Hepatocyte (in vitro differentiated cells): ENCODE measurements at regions not wholly inside any gene's neighbourhood (a gene's known extent, or its start where the extent isn't known, plus 50 kb on each side); places are given as distances from the start of the nearest gene placed in this dataset.

Experiments
- DNase-seq: peaks from one replicate; pipeline ENCODE4 v3.0.0-alpha.2; 2016; ENCODE audit warnings: low spot score
- H2AFZ ChIP-seq: fragments of 200-600 bp; sonication (generic); 2 replicates; pipeline ENCODE4 v1.6.0; 2016; ENCODE audit warnings: antibody characterized with exemption, mild to moderate bottlenecking
- H3K27ac ChIP-seq: fragments of 200-600 bp; sonication (generic); 2 replicates; pipeline ENCODE4 v1.5.1; 2016; ENCODE audit warnings: mild to moderate bottlenecking
- H3K27me3 ChIP-seq: fragments of 200-600 bp; sonication (generic); 2 replicates; pipeline ENCODE4 v1.6.1; 2016
- H3K36me3 ChIP-seq: fragments of 200-600 bp; sonication (generic); replicated peaks from 2 replicates; pipeline ENCODE4 v1.5.1; 2016; ENCODE audit warnings: low read depth; ENCODE audit not compliant: insufficient read depth
- H3K4me1 ChIP-seq: fragments of 200-600 bp; sonication (generic); 2 replicates; pipeline ENCODE4 v1.5.1; 2016; ENCODE audit warnings: mild to moderate bottlenecking, moderate library complexity; ENCODE audit not compliant: insufficient read depth
- H3K4me2 ChIP-seq: fragments of 200-600 bp; sonication (generic); 2 replicates; pipeline ENCODE4 v1.6.0; 2016
- H3K4me3 ChIP-seq: fragments of 200-600 bp; sonication (generic); 2 replicates; pipeline ENCODE4 v1.5.1; 2016; ENCODE audit warnings: mild to moderate bottlenecking
- H3K79me2 ChIP-seq: fragments of 200-600 bp; sonication (generic); 2 replicates; pipeline ENCODE4 v1.6.0; 2017; ENCODE audit warnings: mild to moderate bottlenecking
- H3K9me2 ChIP-seq: fragments of 200-600 bp; sonication (generic); replicated peaks from 2 replicates; pipeline ENCODE4 v1.6.0; 2017; ENCODE audit warnings: mild to moderate bottlenecking; ENCODE audit not compliant: insufficient read depth
- H3K9me3 ChIP-seq: fragments of 200-600 bp; sonication (generic); 2 replicates; pipeline ENCODE4 v1.5.1; 2016; ENCODE audit warnings: low read depth, mild to moderate bottlenecking
- H4K20me1 ChIP-seq: fragments of 200-600 bp; sonication (generic); 2 replicates; pipeline ENCODE4 v1.6.0; 2016; ENCODE audit warnings: mild to moderate bottlenecking; ENCODE audit not compliant: insufficient read depth, poor library complexity, severe bottlenecking
- CTCF ChIP-seq: fragments of 200-600 bp; sonication (generic); IDR thresholded peaks from 2 replicates; pipeline ENCODE4 v1.5.1; 2016; ENCODE audit warnings: antibody characterized with exemption, mild to moderate bottlenecking; ENCODE audit not compliant: poor library complexity
- EZH2 ChIP-seq: fragments of 200-600 bp; sonication (generic); IDR thresholded peaks from 2 replicates; pipeline ENCODE4 v1.6.1; 2016; ENCODE audit warnings: antibody characterized with exemption, mild to moderate bottlenecking, borderline replicate concordance
- EZH2phosphoT487 ChIP-seq: fragments of 200-600 bp; sonication (generic); IDR thresholded peaks from one replicate; pipeline ENCODE4 v1.6.1; 2018; ENCODE audit warnings: antibody characterized with exemption, mild to moderate bottlenecking, low read depth, moderate library complexity; ENCODE audit not compliant: unreplicated experiment, severe bottlenecking
- WGBS: methylation state at CpG from one replicate; pipeline ENCODE4 v1.1.6; 2016; ENCODE audit warnings: low lambda C conversion rate; ENCODE audit errors: missing lambda C conversion rate; 5-methylcytosine and 5-hydroxymethylcytosine counted together

- H3K9me3 ChIP-seq, result no peaks in the 10 kb centered on the region
- TF ChIP-seq CTCF, result no peak
- TF ChIP-seq EZH2phosphoT487, result no peak
- TF ChIP-seq EZH2, result no peak
- H2AFZ ChIP-seq, result no peak overlapping the region
- no peaks in the 10 kb centered on the region for H3K27me3 ChIP-seq
- no peak overlapping the region for H3K4me2 ChIP-seq
- H3K9me2 ChIP-seq, result no peaks in the 10 kb centered on the region
- H3K79me2 ChIP-seq, result no peaks in the 10 kb centered on the region
- WGBS, result 80% methylated on average over 2 of the region's 2 CpGs
- H4K20me1 ChIP-seq, result no peaks in the 10 kb centered on the region
- H3K27ac ChIP-seq, result no peak overlapping the region
- H3K4me1 ChIP-seq, result no peaks in the 10 kb centered on the region
- H3K36me3 ChIP-seq, result no peaks in the 10 kb centered on the region
- H3K4me3 ChIP-seq, result no peak overlapping the region
- no peak for DNase-seq
These were observed 159.1 kb downstream of the UTP18 start for GRCh38 chr17:51419476-51419875.

GRCh38 chr17:51421525-51421924 is 161.2 kb downstream of the UTP18 start:
- H3K27me3 ChIP-seq, result no peaks in the 10 kb centered on the region
- TF ChIP-seq EZH2, result no peak
- no peak overlapping the region for H2AFZ ChIP-seq
- H3K9me3 ChIP-seq, result no peaks in the 10 kb centered on the region
- H4K20me1 ChIP-seq, result no peaks in the 10 kb centered on the region
- H3K9me2 ChIP-seq, result no peaks in the 10 kb centered on the region
- H3K36me3 ChIP-seq, result no peaks in the 10 kb centered on the region
- no peak overlapping the region for H3K4me2 ChIP-seq
- no peak overlapping the region for H3K4me3 ChIP-seq
- H3K79me2 ChIP-seq, result no peaks in the 10 kb centered on the region
- no peak for DNase-seq
- no peaks in the 10 kb centered on the region for H3K4me1 ChIP-seq
- H3K27ac ChIP-seq, result no peak overlapping the region
- WGBS, result 80% methylated on average over 3 of the region's 3 CpGs

GRCh38 chr17:51422634-51423033 is 162.3 kb downstream of the UTP18 start:
- Histone ChIP-seq H3K9me2 (no peaks in the 10 kb centered on the region), H3K27me3 (no peaks in the 10 kb centered on the region), H3K4me3 (no peak overlapping the region), H2AFZ (no peak overlapping the region), H4K20me1 (no peaks in the 10 kb centered on the region), H3K27ac (no peak overlapping the region), H3K9me3 (no peaks in the 10 kb centered on the region), H3K4me1 (no peaks in the 10 kb centered on the region), H3K4me2 (no peak overlapping the region), H3K79me2 (no peaks in the 10 kb centered on the region), H3K36me3 (no peaks in the 10 kb centered on the region)
- TF ChIP-seq CTCF, result no peak
- no peak for TF ChIP-seq EZH2
- no peak for TF ChIP-seq EZH2phosphoT487
- no peak for DNase-seq
- 81% methylated on average over 3 of the region's 3 CpGs for WGBS

- no peaks in the 10 kb centered on the region for H4K20me1 ChIP-seq
- H3K9me3 ChIP-seq, result no peaks in the 10 kb centered on the region
- 80% methylated on average over 3 of the region's 3 CpGs for WGBS
- no peak for DNase-seq
- H3K79me2 ChIP-seq, result no peaks in the 10 kb centered on the region
- no peaks in the 10 kb centered on the region for H3K4me1 ChIP-seq
- no peaks in the 10 kb centered on the region for H3K9me2 ChIP-seq
- no peak overlapping the region for H3K4me3 ChIP-seq
- no peak overlapping the region for H2AFZ ChIP-seq
- H3K27me3 ChIP-seq, result no peaks in the 10 kb centered on the region
- H3K27ac ChIP-seq, result no peak overlapping the region
- TF ChIP-seq CTCF, result no peak
- no peak for TF ChIP-seq EZH2
- no peak for TF ChIP-seq EZH2phosphoT487
- H3K36me3 ChIP-seq, result no peaks in the 10 kb centered on the region
- no peak overlapping the region for H3K4me2 ChIP-seq
These were observed 163.2 kb downstream of the UTP18 start for GRCh38 chr17:51423421-51424160.
